ENCODE measurements at regions not wholly inside any gene's neighbourhood (a gene's known extent, or its start where the extent isn't known, plus 50 kb on each side); places are given as distances from the start of the nearest gene placed in this dataset.

DNA sequence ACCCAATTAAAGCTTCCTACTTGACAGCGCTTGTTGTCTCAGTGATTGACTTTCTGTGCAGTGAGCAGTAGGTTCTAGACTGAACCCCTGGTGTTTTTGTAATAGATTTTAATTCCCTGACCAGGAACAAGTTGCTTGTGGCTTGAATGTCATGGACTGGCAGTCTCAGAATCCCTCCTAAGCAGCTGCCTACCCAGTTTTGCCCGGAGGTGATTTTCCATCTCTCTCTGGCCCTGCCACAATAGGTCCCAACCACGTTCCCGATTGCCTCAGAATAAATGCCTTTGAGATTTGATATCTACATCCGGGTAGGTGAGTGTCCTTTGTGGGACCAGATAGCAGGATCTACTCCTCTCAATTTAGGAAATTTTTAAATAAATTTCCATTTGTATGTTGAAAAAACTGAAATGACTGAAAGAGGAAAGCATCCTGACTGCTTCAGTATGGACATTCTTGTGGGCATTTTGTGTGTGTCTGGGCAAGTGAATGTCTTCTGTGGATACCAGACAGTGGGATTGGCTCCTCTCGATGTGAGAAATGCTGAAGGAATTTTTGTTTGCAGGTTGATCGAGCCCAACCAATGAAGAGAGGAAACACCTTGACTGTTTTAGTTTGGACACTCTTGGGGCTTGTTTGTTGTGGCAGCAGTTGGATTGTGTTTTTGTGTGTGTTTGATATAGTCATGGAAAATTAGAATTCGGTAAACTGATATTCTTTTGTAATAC, 1607.4 kb downstream of the C4orf33 start:
- Mint-ChIP-seq H3K27ac (no peak overlapping the region), H3K9me3 (peaks cover 4% of the 10 kb centered on the region), H3K36me3 (ENCODE audit: low read depth) (no peaks in the 10 kb centered on the region), H3K27me3 (no peaks in the 10 kb centered on the region), H3K4me1 (no peaks in the 10 kb centered on the region), H3K4me3 (no peak overlapping the region)
- TF ChIP-seq, protein P1, sequence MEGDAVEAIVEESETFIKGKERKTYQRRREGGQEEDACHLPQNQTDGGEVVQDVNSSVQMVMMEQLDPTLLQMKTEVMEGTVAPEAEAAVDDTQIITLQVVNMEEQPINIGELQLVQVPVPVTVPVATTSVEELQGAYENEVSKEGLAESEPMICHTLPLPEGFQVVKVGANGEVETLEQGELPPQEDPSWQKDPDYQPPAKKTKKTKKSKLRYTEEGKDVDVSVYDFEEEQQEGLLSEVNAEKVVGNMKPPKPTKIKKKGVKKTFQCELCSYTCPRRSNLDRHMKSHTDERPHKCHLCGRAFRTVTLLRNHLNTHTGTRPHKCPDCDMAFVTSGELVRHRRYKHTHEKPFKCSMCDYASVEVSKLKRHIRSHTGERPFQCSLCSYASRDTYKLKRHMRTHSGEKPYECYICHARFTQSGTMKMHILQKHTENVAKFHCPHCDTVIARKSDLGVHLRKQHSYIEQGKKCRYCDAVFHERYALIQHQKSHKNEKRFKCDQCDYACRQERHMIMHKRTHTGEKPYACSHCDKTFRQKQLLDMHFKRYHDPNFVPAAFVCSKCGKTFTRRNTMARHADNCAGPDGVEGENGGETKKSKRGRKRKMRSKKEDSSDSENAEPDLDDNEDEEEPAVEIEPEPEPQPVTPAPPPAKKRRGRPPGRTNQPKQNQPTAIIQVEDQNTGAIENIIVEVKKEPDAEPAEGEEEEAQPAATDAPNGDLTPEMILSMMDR (IDR thresholded peaks at IDR 0.05): no peak
- intact Hi-C loops (cut with micrococcal nuclease): no loop called here
- DNase-seq (no peak), ATAC-seq (ENCODE audit: low read depth) (no peak)
- POLR2A ChIA-PET: no interaction called here
- CTCF ChIA-PET: no interaction called here

DNA sequence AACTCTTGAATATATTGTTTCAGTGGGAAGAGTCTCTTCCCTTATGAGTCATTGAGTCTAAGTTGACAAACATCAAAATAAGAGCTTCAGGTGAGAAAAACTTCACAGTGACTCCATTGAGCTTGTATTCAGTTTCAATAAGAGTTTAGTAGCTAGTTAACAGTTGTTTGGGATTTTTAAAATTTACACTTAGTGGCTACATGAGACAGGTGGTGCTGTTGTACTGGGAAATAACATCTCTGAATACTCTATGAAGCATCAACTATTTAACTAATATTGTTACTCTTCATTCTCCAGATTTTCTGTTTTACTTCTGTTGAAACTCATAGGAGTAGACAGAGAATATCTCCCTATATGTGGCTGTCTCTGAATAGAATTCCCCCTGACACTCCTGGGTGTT, 1609.1 kb downstream of the C4orf33 start:
- POLR2A ChIA-PET: no interaction called here
- TF ChIP-seq, protein P1 (IDR thresholded peaks at IDR 0.05): no peak
- Mint-ChIP-seq H3K27me3 (no peaks in the 10 kb centered on the region), H3K4me3 (no peak overlapping the region), H3K27ac (no peak overlapping the region), H3K4me1 (no peaks in the 10 kb centered on the region), H3K9me3 (peaks cover 4% of the 10 kb centered on the region), H3K36me3 (ENCODE audit: low read depth) (no peaks in the 10 kb centered on the region)
- no peak for DNase-seq
- CTCF ChIA-PET: no interaction called here
- no peak for ATAC-seq (ENCODE audit: low read depth)
- intact Hi-C loops (cut with micrococcal nuclease): no loop called here

DNA sequence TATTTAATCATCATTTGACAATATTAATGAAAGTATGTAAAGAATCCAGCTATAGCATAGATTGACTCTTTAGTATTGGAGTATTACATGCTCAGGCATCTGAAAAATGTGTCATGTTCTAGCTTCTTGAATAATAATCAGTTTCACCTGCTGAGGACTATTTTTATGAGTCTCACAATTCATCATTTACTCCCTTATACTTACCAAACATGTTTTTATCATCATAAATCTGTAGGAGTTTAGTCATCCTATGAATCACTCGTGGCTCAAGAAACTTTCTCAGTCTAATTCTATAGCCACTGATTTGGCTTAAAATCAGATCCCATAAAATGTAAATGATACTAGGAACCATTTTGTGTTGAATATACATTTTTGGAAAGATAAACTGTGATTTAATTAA, 1616.1 kb downstream of the C4orf33 start:
- ChIA-PET POLR2A (no interaction called here), CTCF (no interaction called here)
- H3K9me3 Mint-ChIP-seq: no peaks in the 10 kb centered on the region
- intact Hi-C loops (cut with micrococcal nuclease): no loop called here
- no peaks in the 10 kb centered on the region for H3K36me3 Mint-ChIP-seq (ENCODE audit: low read depth)
- TF ChIP-seq, protein P1 (IDR thresholded peaks at IDR 0.05): no peak
- ATAC-seq (ENCODE audit: low read depth) (no peak), DNase-seq (no peak)
- no peak overlapping the region for H3K27ac Mint-ChIP-seq
- no peak overlapping the region for H3K4me3 Mint-ChIP-seq
- no peaks in the 10 kb centered on the region for H3K27me3 Mint-ChIP-seq
- no peaks in the 10 kb centered on the region for H3K4me1 Mint-ChIP-seq

DNA sequence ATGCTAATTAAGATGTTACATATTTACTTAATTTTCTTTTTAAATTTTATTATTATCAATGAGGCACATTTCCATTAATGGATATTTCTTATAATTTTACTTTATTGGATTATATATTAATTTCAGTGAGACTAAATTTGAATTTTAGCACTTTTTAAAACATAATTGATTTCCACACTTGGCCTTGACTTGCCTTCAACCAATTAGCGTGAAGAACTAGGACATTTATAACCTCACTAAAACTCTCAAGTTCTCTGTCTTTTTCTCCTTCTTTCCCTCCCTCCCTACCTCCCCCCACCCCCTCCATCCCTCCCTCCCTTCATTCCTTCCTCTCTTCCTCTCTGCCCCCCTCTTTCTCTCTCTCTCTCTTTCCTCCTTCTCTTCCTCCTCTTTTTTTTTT, 1618.1 kb downstream of the C4orf33 start:
- Mint-ChIP-seq H3K36me3 (ENCODE audit: low read depth) (no peaks in the 10 kb centered on the region), H3K4me1 (no peaks in the 10 kb centered on the region), H3K9me3 (no peaks in the 10 kb centered on the region), H3K27ac (no peak overlapping the region), H3K27me3 (no peaks in the 10 kb centered on the region), H3K4me3 (no peak overlapping the region)
- CTCF ChIA-PET: no interaction called here
- DNase-seq: no peak
- POLR2A ChIA-PET: no interaction called here
- no peak for ATAC-seq (ENCODE audit: low read depth)
- TF ChIP-seq, protein P1 (IDR thresholded peaks at IDR 0.05): no peak
- intact Hi-C loops (cut with micrococcal nuclease): no loop called here

DNA sequence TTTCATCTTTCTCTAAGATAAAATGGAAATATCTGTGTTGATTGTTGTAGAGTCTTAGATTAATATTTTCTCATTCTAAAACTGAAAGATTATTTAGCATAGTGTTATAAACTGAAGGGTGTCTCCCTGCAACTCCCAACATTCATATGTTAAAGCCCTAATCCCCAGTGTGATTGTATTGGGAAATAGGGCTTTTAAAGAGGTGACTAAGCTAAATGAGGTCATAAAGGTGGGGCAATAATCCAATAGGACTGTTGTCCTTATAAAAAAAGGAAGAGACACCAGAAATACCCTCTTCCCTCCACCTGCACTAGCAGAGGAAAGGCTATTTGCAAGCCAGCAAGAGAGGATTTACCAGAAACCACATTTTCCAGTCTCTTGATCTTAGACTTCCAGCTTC, 1626.4 kb downstream of the C4orf33 start:
- ChIA-PET POLR2A (no interaction called here), CTCF (no interaction called here)
- Mint-ChIP-seq H3K4me1 (no peaks in the 10 kb centered on the region), H3K4me3 (no peak overlapping the region), H3K27ac (no peak overlapping the region), H3K9me3 (no peaks in the 10 kb centered on the region), H3K36me3 (ENCODE audit: low read depth) (no peaks in the 10 kb centered on the region), H3K27me3 (no peaks in the 10 kb centered on the region)
- intact Hi-C loops (cut with micrococcal nuclease): no loop called here
- DNase-seq (no peak), ATAC-seq (ENCODE audit: low read depth) (no peak)
- TF ChIP-seq, protein P1 (IDR thresholded peaks at IDR 0.05): no peak

Data from activated B cell treated with CpG ODN at 0.5 μM for 24 hours (primary cell).